GM06990 (cell line): ENCODE measurements at regions not wholly inside any gene's neighbourhood (a gene's known extent, or its start where the extent isn't known, plus 50 kb on each side); places are given as distances from the start of the nearest gene placed in this dataset.

ENCODE experiments used
- DNase-seq: peaks from one replicate; pipeline ENCODE4 v3.0.0-alpha.2; 2011; ENCODE audit not compliant: insufficient read length; ENCODE audit errors: extremely low read depth
- H3K27me3 ChIP-seq: replicated peaks from 2 replicates; pipeline ENCODE4 v1.6.0; 2011; ENCODE audit warnings: low read length; ENCODE audit not compliant: control insufficient read depth, insufficient read depth
- H3K36me3 ChIP-seq: 2 replicates; pipeline ENCODE4 v1.5.1; 2011; ENCODE audit warnings: low read length; ENCODE audit not compliant: control insufficient read depth, insufficient read depth
- H3K4me3 ChIP-seq: replicated peaks from 2 replicates; pipeline ENCODE4 v1.5.1; 2011; ENCODE audit warnings: low read depth, mild to moderate bottlenecking, control low read depth, low read length
- TF ChIP-seq, protein P1 (sequence below): IDR thresholded peaks from 2 replicates; pipeline ENCODE4 v1.5.1; 2011; ENCODE audit warnings: low read length, control low read depth, mild to moderate bottlenecking, inconsistent platforms; ENCODE audit not compliant: insufficient read depth, poor library complexity, severe bottlenecking

DNA sequence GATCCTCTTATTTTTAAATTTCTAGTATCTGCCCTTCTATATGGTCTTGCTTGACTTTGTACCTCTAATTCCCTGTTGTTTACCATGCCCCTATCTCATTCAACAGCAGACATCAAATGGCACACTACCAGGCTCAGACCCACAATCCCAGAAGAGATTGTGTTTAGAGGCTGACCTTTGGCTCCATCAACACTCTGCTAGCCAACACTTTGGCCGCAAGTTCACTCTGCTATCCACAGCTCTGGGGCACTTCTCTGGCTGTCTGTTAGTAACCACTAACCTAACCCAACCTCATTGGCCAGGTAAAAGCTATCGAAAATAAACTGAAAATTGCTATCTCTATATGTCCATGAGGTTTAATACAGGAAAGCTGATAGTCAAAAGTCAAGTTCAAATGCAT is 646.0 kb upstream of the CCDC54 start:
- Histone ChIP-seq H3K4me3 (no peak overlapping the region), H3K36me3 (no peaks in the 10 kb centered on the region), H3K27me3 (no peaks in the 10 kb centered on the region)
- DNase-seq, result no peak
- TF ChIP-seq, protein P1, sequence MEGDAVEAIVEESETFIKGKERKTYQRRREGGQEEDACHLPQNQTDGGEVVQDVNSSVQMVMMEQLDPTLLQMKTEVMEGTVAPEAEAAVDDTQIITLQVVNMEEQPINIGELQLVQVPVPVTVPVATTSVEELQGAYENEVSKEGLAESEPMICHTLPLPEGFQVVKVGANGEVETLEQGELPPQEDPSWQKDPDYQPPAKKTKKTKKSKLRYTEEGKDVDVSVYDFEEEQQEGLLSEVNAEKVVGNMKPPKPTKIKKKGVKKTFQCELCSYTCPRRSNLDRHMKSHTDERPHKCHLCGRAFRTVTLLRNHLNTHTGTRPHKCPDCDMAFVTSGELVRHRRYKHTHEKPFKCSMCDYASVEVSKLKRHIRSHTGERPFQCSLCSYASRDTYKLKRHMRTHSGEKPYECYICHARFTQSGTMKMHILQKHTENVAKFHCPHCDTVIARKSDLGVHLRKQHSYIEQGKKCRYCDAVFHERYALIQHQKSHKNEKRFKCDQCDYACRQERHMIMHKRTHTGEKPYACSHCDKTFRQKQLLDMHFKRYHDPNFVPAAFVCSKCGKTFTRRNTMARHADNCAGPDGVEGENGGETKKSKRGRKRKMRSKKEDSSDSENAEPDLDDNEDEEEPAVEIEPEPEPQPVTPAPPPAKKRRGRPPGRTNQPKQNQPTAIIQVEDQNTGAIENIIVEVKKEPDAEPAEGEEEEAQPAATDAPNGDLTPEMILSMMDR, result no peak

DNA sequence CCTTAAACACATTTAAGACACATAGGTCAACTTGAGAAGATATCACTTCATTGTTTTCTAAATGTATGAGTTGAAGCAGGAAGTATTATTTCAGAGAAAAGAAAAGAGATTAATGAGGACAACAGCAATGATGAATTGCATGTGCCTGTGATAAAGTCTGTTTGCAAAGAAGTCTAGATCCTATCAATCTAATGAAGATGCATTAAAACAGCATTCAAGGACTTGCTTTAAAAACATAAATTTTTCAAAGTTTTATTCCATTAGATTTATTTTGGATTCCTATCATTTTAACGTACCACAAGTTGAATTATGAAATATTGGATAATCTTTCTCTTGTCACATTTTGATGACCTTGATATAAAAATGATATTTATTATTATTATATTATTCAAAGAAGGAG is 642.5 kb upstream of the CCDC54 start:
- Histone ChIP-seq H3K4me3 (no peak overlapping the region), H3K27me3 (no peaks in the 10 kb centered on the region), H3K36me3 (no peaks in the 10 kb centered on the region)
- TF ChIP-seq, protein P1, result no peak
- no peak for DNase-seq

DNA sequence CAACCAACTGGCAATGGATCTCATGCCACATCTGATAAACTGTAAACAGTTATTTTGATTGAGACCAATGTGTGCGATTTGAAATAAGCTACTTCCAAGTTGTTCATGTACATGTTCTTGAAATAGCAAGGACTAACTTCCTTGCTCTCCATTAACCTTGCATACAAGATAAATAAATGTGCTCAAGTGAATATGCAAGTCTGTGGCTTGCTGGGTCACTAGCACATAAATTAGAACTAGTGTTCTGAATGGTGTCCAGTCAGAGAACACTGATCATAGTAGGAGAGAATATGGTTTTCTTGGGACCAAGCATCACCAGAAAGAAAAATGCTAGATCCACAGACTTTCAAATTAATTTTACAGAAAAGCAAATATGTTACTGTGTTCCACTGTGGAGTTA is 640.0 kb upstream of the CCDC54 start:
- DNase-seq, result no peak
- TF ChIP-seq, protein P1, result no peak
- Histone ChIP-seq H3K36me3 (no peaks in the 10 kb centered on the region), H3K4me3 (no peak overlapping the region), H3K27me3 (no peaks in the 10 kb centered on the region)

DNA sequence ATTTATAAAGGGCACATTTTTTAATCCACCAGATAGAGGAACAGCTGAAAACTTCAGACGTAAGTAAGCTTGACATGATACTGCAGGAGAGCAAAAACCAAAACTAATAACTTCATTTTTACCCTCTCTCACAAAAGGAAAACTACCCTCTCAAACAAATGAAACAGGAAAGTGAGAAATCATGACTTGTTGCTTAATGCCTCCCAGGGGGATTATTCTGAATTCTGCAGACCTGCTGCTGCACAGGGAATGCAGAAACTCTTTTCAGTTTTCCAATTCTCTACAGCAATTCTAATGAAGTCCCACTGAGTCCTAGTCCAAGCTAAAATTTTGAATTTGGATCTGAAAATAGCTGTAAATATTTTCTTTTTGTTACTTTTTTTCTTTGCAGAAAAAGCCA is 637.1 kb upstream of the CCDC54 start:
- no peak for DNase-seq
- no peak overlapping the region for H3K4me3 ChIP-seq
- no peaks in the 10 kb centered on the region for H3K36me3 ChIP-seq
- TF ChIP-seq, protein P1, result no peak
- H3K27me3 ChIP-seq, result no peaks in the 10 kb centered on the region

DNA sequence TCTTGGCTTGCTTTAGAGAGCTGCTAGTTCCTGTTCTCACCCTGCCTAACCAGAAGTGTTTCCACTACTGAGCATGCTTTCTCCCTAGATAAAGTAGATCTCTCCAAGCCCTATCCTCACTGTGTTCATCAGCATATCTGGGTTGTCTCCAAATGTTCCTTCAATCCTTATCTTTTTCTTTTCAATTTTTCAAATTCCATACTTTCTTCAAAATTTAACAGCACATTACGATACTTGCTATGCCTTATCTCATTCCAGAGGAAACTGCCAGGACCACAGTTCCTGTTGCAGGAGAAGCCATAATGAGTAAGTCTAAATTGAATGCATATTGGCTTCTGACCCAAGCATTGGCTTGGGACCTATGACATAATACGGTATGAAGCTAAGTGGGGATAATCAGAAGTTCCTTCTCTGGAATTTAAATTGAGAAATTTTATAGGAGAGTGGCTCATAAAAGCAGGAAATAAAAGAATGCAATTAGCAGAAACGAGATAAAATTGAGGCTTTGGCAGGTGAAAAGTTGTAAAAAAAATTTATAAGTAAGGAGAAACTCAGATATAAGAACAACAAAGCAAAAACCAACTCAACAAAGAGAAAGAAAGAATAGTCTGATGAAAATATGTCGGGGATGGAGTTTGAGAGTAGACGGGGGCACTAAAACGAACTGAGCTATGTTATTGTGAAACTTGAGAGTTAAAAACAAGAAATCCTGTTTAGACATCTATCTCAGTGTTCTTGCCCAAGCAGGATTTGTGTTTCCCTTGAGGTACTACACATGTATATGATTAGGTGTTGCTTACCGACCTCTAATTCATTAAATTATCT is 631.7 kb upstream of the CCDC54 start:
- no peaks in the 10 kb centered on the region for H3K36me3 ChIP-seq
- no peak for DNase-seq
- no peak overlapping the region for H3K4me3 ChIP-seq
- H3K27me3 ChIP-seq, result no peaks in the 10 kb centered on the region
- TF ChIP-seq, protein P1, result no peak
